B cell (primary cell): ENCODE measurements at regions not wholly inside any gene's neighbourhood (a gene's known extent, or its start where the extent isn't known, plus 50 kb on each side); places are given as distances from the start of the nearest gene placed in this dataset.

Experiments
- ATAC-seq: fragments of 200-7000 bp; cut with Tn5 transposase; one replicate; pipeline ENCODE4 v1.10.0; 2021; ENCODE audit warnings: low read depth, mild to moderate bottlenecking, moderate number of reproducible peaks, moderate library complexity
- CTCF ChIA-PET: fragments of 350-600 bp; sonication (Branson Sonifier 250); formaldehyde crosslinking; loops from one replicate; lab custom pipeline; 2021; ENCODE audit warnings: antibody characterized with exemption, inconsistent platforms; lab: Charles Lee
- POLR2A ChIA-PET: fragments of 350-600 bp; sonication (Branson Sonifier 250); formaldehyde crosslinking; loops from one replicate; lab custom pipeline; 2021; ENCODE audit warnings: antibody characterized with exemption; lab: Charles Lee
- DNase-seq: peaks from one replicate; pipeline ENCODE4 v3.0.0; 2013
- H2AFZ ChIP-seq: 2 replicates; pipeline ENCODE4 v1.6.1; 2012; ENCODE audit warnings: mild to moderate bottlenecking, low read depth, low read length; ENCODE audit not compliant: insufficient read depth, poor library complexity, severe bottlenecking
- H3K27ac ChIP-seq, 2 donors: 1 replicate in 1 of 2; 2 replicates in 1 of 2; pipeline ENCODE4 v1.5.1; 2012 to 2013; ENCODE audit warnings: low read length in 2 of 2, mild to moderate bottlenecking in 2 of 2, moderate library complexity in 1 of 2
- H3K27me3 ChIP-seq, 4 experiments: fragments of 200-600 bp in 1 of 4; sonication (generic) in 1 of 4; replicated peaks in 1 of 4; 1 replicate in 2 of 4; 2 replicates in 2 of 4; pipeline versions ENCODE4 v1.6.1 to v1.7.0; 2013 to 2016; ENCODE audit warnings: low read length in 3 of 4, mild to moderate bottlenecking in 2 of 4, mixed read lengths in 1 of 4, moderate library complexity in 1 of 4; ENCODE audit not compliant: insufficient read depth in 4 of 4, control insufficient read depth in 3 of 4; ENCODE audit errors: control extremely low read depth in 1 of 4
- H3K36me3 ChIP-seq, 2 experiments: replicated peaks in 1 of 2; 1 replicate in 1 of 2; 2 replicates in 1 of 2; pipeline versions ENCODE4 v1.6.1 to v1.7.1; 2013; ENCODE audit warnings: low read length in 1 of 2; ENCODE audit not compliant: insufficient read depth in 2 of 2, control insufficient read depth in 1 of 2; ENCODE audit errors: control extremely low read depth in 1 of 2, extremely low read depth in 1 of 2
- H3K4me1 ChIP-seq, 2 donors: fragments of 200-600 bp in 1 of 2; sonication (generic) in 1 of 2; 1 replicate in 1 of 2; 2 replicates in 1 of 2; pipeline versions ENCODE4 v1.5.1 to v1.6.1; 2013 to 2017; ENCODE audit warnings: low read length in 2 of 2; ENCODE audit not compliant: control insufficient read depth in 2 of 2, insufficient read depth in 2 of 2
- H3K4me2 ChIP-seq: replicated peaks from 2 replicates; pipeline ENCODE3; 2012; ENCODE audit warnings: mild to moderate bottlenecking, low read depth, low read length; ENCODE audit not compliant: poor library complexity, severe bottlenecking
- H3K4me3 ChIP-seq, 5 experiments: fragments of 200-600 bp in 1 of 5; sonication (generic) in 1 of 5; 1 replicate in 3 of 5; 2 replicates in 2 of 5; pipeline versions ENCODE4 v1.5.1 to v1.7.0; 2011 to 2016; ENCODE audit warnings: low read length in 4 of 5, mild to moderate bottlenecking in 4 of 5, low read depth in 2 of 5, control low read depth in 1 of 5, moderate library complexity in 1 of 5; ENCODE audit not compliant: insufficient read depth in 1 of 5; ENCODE audit errors: control extremely low read depth in 1 of 5, extremely low read depth in 1 of 5
- H3K79me2 ChIP-seq: fragments of 200-600 bp; sonication (generic); one replicate; pipeline ENCODE4 v1.6.0; 2016; ENCODE audit warnings: low read length; ENCODE audit not compliant: control insufficient read depth, insufficient read depth
- H3K9ac ChIP-seq: fragments of 200-600 bp; sonication (generic); 2 replicates; pipeline ENCODE4 v1.6.1; 2017; ENCODE audit warnings: mild to moderate bottlenecking, low read length, moderate library complexity
- H3K9me3 ChIP-seq, 3 donors: one replicate each; pipeline versions ENCODE4 v1.6.1 to v1.7.1; 2013; ENCODE audit warnings: low read length in 2 of 3; ENCODE audit not compliant: control insufficient read depth in 2 of 3, insufficient read depth in 1 of 3; ENCODE audit errors: control extremely low read depth in 1 of 3
- H4K20me1 ChIP-seq: 2 replicates; pipeline ENCODE4 v1.6.0; 2012; ENCODE audit warnings: mild to moderate bottlenecking, low read length; ENCODE audit not compliant: insufficient read depth, control insufficient read depth, poor library complexity, severe bottlenecking
- H3K27ac Mint-ChIP-seq: one replicate; pipeline ENCODE4 v1.8.0; 2021; ENCODE audit warnings: mixed read lengths
- H3K27me3 Mint-ChIP-seq: one replicate; pipeline ENCODE4 v1.8.0; 2021; ENCODE audit warnings: mixed read lengths
- H3K4me1 Mint-ChIP-seq: one replicate; pipeline ENCODE4 v1.8.0; 2021; ENCODE audit warnings: mixed read lengths
- H3K4me3 Mint-ChIP-seq: one replicate; pipeline ENCODE4 v1.8.0; 2021; ENCODE audit warnings: mixed read lengths
- H3K9me3 Mint-ChIP-seq: one replicate; pipeline ENCODE4 v1.8.0; 2022; ENCODE audit warnings: mixed read lengths; ENCODE audit not compliant: insufficient read depth
- CTCF ChIP-seq: fragments of 200-600 bp; IDR thresholded peaks from one replicate; pipeline ENCODE4 v1.8.0; 2022; ENCODE audit warnings: antibody characterized with exemption, mild to moderate bottlenecking
- EZH2 ChIP-seq: IDR thresholded peaks from 2 replicates; pipeline ENCODE4 v1.6.1; 2012; ENCODE audit warnings: borderline replicate concordance, low read depth, mild to moderate bottlenecking, moderate library complexity, low read length; ENCODE audit not compliant: insufficient read depth, poor library complexity, severe bottlenecking
- WGBS: methylation state at CpG from one replicate; pipeline ENCODE4 v1.1.5; 2013; ENCODE audit warnings: missing lambda C conversion rate; ENCODE audit not compliant: insufficient coverage; 5-methylcytosine and 5-hydroxymethylcytosine counted together
- intact Hi-C: fragments of 100-400 bp; cut with micrococcal nuclease; formaldehyde crosslinking; loops from one replicate; pipeline ENCODE4 v1.10.0; 2022

GRCh38 chr14:101225157-101226152 is 321.9 kb upstream of the RTL1 start:
- H3K4me3 Mint-ChIP-seq = no peak overlapping the region

More at GRCh38 chr14:101225157-101226152, 321.9 kb upstream of the RTL1 start:
- DNase-seq = no peak
- no peaks in the 10 kb centered on the region for H3K36me3 ChIP-seq
- no peaks in the 10 kb centered on the region for H4K20me1 ChIP-seq
- ATAC-seq = no peak
- peaks cover 0 to 29% (median 5%) of the 10 kb centered on the region in 3 donors for H3K9me3 ChIP-seq
- Mint-ChIP-seq H3K4me1 (no peaks in the 10 kb centered on the region), H3K27ac (no peak overlapping the region), H3K27me3 (no peaks in the 10 kb centered on the region), H3K9me3 (no peaks in the 10 kb centered on the region)
- H3K79me2 ChIP-seq = no peaks in the 10 kb centered on the region
- no peaks in the 10 kb centered on the region for H3K27me3 ChIP-seq
- ChIA-PET POLR2A (no interaction called here), CTCF (no interaction called here)
- H3K4me3 ChIP-seq = no peak overlapping the region
- no peak for TF ChIP-seq EZH2
- no peak for TF ChIP-seq CTCF
- H2AFZ ChIP-seq = no peak overlapping the region
- intact Hi-C loops = no loop called here
- no peak overlapping the region for H3K27ac ChIP-seq
- WGBS = 40% methylated on average over 24 of the region's 28 CpGs
- H3K4me1 ChIP-seq = no peaks in the 10 kb centered on the region
- H3K4me2 ChIP-seq = no peak overlapping the region
- no peak overlapping the region for H3K9ac ChIP-seq
